HepG2 (cell line): ENCODE measurements at regions not wholly inside any gene's neighbourhood (a gene's known extent, or its start where the extent isn't known, plus 50 kb on each side); places are given as distances from the start of the nearest gene placed in this dataset.

Experiments
- ATF6 ChIP-seq: sonication (generic); formaldehyde crosslinking; conservative IDR thresholded peaks from 2 replicates; pipeline ENCODE4 v1.4.0; 2020; ENCODE audit warnings: missing genetic modification reagents
- EED ChIP-seq: sonication (generic); formaldehyde crosslinking; IDR thresholded peaks from 2 replicates; pipeline ENCODE4 v1.5.0; 2020; ENCODE audit warnings: mild to moderate bottlenecking, missing genetic modification reagents
- HNF4G ChIP-seq, 2 experiments: sonication (generic) in 1 of 2; formaldehyde crosslinking in 1 of 2; IDR thresholded peaks; 2 replicates each; pipeline versions ENCODE4 v1.4.0 to v1.6.1; 2011 to 2020; ENCODE audit warnings: borderline replicate concordance in 2 of 2, low read depth in 2 of 2, mild to moderate bottlenecking in 2 of 2, low read length in 1 of 2, missing genetic modification reagents in 1 of 2, moderate library complexity in 1 of 2
- MEIS2 ChIP-seq: sonication (generic); formaldehyde crosslinking; IDR thresholded peaks from 2 replicates; pipeline ENCODE4 v1.9.0; 2021; ENCODE audit warnings: mild to moderate bottlenecking, missing genetic modification reagents
- NONO ChIP-seq, 2 experiments: fragments of 450-650 bp in 1 of 2; sonication (generic) in 1 of 2; formaldehyde crosslinking in 1 of 2; IDR thresholded peaks in 1 of 2; conservative IDR thresholded peaks in 1 of 2; 2 replicates each; pipeline versions ENCODE4 v1.6.1 to v1.8.0; 2017 to 2022; ENCODE audit warnings: mild to moderate bottlenecking in 1 of 2, missing genetic modification reagents in 1 of 2, moderate library complexity in 1 of 2
- RERE ChIP-seq: IDR thresholded peaks from 2 replicates; pipeline ENCODE4 v1.6.1; 2016; ENCODE audit warnings: low read depth, missing genetic modification reagents, missing compliant biosample characterization
- STAT6 ChIP-seq: sonication (generic); formaldehyde crosslinking; IDR thresholded peaks from 2 replicates; pipeline ENCODE4 v1.4.0; 2020; ENCODE audit warnings: missing genetic modification reagents, mild to moderate bottlenecking, borderline replicate concordance
- ZBTB39 ChIP-seq: sonication (generic); formaldehyde crosslinking; IDR thresholded peaks from 2 replicates; pipeline ENCODE4 v1.5.0; 2020; ENCODE audit warnings: missing genetic modification reagents

GRCh38 chr3:44100298-44100695 lies 141.4 kb upstream of the TOPAZ1 start (continued):
- TF ChIP-seq ZBTB39 (CRISPR knock-in tag) (no peak), MEIS2 (CRISPR knock-in tag) (no peak), HNF4G (IDR thresholded peaks at IDR 0.05; ENCODE audit: borderline replicate concordance, low read depth, low read length) (no peak), HNF4G (CRISPR knock-in tag; IDR thresholded peaks at IDR 0.05; ENCODE audit: borderline replicate concordance, low read depth) (no peak), ATF6 (CRISPR knock-in tag) (no peak), EED (CRISPR knock-in tag) (no peak), STAT6 (no peak), NONO (IDR thresholded peaks at IDR 0.05) (no peak), NONO (CRISPR knock-in tag; conservative IDR thresholded peaks at IDR 0.05) (no peak), RERE (CRISPR knock-in tag) (no peak)
